Activated T-helper 17 cell treated with anti-CD3 and anti-CD28 coated beads, Interleukin-2, amount 50 U/mL, for 72 hours (primary cell): ENCODE measurements at regions not wholly inside any gene's neighbourhood (a gene's known extent, or its start where the extent isn't known, plus 50 kb on each side); places are given as distances from the start of the nearest gene placed in this dataset.

ENCODE experiments used
- ATAC-seq: fragments of 150-1000 bp; cut with Tn5 transposase; replicated peaks from 2 replicates; pipeline ENCODE4 v1.10.0; 2021; ENCODE audit warnings: mild to moderate bottlenecking, moderate library complexity
- H3K27ac Mint-ChIP-seq: one replicate; pipeline ENCODE4 v1.8.0; 2022; ENCODE audit warnings: mixed read lengths
- H3K27me3 Mint-ChIP-seq: one replicate; pipeline ENCODE4 v1.8.0; 2022; ENCODE audit warnings: mixed read lengths
- H3K36me3 Mint-ChIP-seq: one replicate; pipeline ENCODE4 v1.8.0; 2022; ENCODE audit warnings: low read depth, mild to moderate bottlenecking, mixed read lengths
- H3K4me1 Mint-ChIP-seq: one replicate; pipeline ENCODE4 v1.8.0; 2022; ENCODE audit warnings: mixed read lengths
- H3K4me3 Mint-ChIP-seq: one replicate; pipeline ENCODE4 v1.8.0; 2022; ENCODE audit warnings: mild to moderate bottlenecking, mixed read lengths
- H3K9me3 Mint-ChIP-seq: one replicate; pipeline ENCODE4 v1.8.0; 2022; ENCODE audit warnings: mixed read lengths

- H3K27me3 Mint-ChIP-seq: peaks cover 29% of the 10 kb centered on the region
- H3K9me3 Mint-ChIP-seq: no peaks in the 10 kb centered on the region
- H3K27ac Mint-ChIP-seq: no peak overlapping the region
- no peaks in the 10 kb centered on the region for H3K36me3 Mint-ChIP-seq
- H3K4me3 Mint-ChIP-seq: no peak overlapping the region
- no peaks in the 10 kb centered on the region for H3K4me1 Mint-ChIP-seq
- ATAC-seq: no peak
Measured at GRCh38 chr10:113458944-113459343, 93.9 kb upstream of the HABP2 start.

GRCh38 chr10:113459626-113460280 lies 93.1 kb upstream of the HABP2 start:
- Mint-ChIP-seq H3K27me3 (peaks cover 32% of the 10 kb centered on the region), H3K4me1 (no peaks in the 10 kb centered on the region), H3K27ac (no peak overlapping the region), H3K4me3 (no peak overlapping the region), H3K36me3 (no peaks in the 10 kb centered on the region), H3K9me3 (no peaks in the 10 kb centered on the region)
- no peak for ATAC-seq

GRCh38 chr10:113463083-113463482 lies 89.8 kb upstream of the HABP2 start:
- no peak for ATAC-seq

GRCh38 chr10:113463777-113464176 lies 89.1 kb upstream of the HABP2 start:
- Mint-ChIP-seq H3K27me3 (peaks cover 28% of the 10 kb centered on the region), H3K27ac (no peak overlapping the region)

More at GRCh38 chr10:113463083-113463482, 89.8 kb upstream of the HABP2 start:
- peaks cover 31% of the 10 kb centered on the region for H3K27me3 Mint-ChIP-seq
- H3K27ac Mint-ChIP-seq: no peak overlapping the region
- H3K36me3 Mint-ChIP-seq: no peaks in the 10 kb centered on the region
- H3K4me1 Mint-ChIP-seq: no peaks in the 10 kb centered on the region
- H3K9me3 Mint-ChIP-seq: no peaks in the 10 kb centered on the region
- no peak overlapping the region for H3K4me3 Mint-ChIP-seq

GRCh38 chr10:113469796-113470195 lies 83.1 kb upstream of the HABP2 start:
- no peak for ATAC-seq
- Mint-ChIP-seq H3K4me3 (no peak overlapping the region), H3K9me3 (no peaks in the 10 kb centered on the region), H3K27ac (no peak overlapping the region), H3K4me1 (no peaks in the 10 kb centered on the region), H3K36me3 (no peaks in the 10 kb centered on the region), H3K27me3 (peaks cover 6% of the 10 kb centered on the region)

More at GRCh38 chr10:113463777-113464176, 89.1 kb upstream of the HABP2 start:
- no peaks in the 10 kb centered on the region for H3K9me3 Mint-ChIP-seq
- H3K36me3 Mint-ChIP-seq: no peaks in the 10 kb centered on the region
- no peaks in the 10 kb centered on the region for H3K4me1 Mint-ChIP-seq
- H3K4me3 Mint-ChIP-seq: no peak overlapping the region
- ATAC-seq: no peak

GRCh38 chr10:113470372-113471240 lies 82.2 kb upstream of the HABP2 start:
- ATAC-seq: no peak
- Mint-ChIP-seq H3K4me1 (no peaks in the 10 kb centered on the region), H3K4me3 (no peak overlapping the region), H3K27me3 (peaks cover 10% of the 10 kb centered on the region), H3K36me3 (no peaks in the 10 kb centered on the region), H3K9me3 (no peaks in the 10 kb centered on the region), H3K27ac (no peak overlapping the region)

GRCh38 chr10:113471241-113471996 lies 81.4 kb upstream of the HABP2 start:
- Mint-ChIP-seq H3K27me3 (peaks cover 10% of the 10 kb centered on the region), H3K36me3 (no peaks in the 10 kb centered on the region), H3K9me3 (no peaks in the 10 kb centered on the region), H3K4me1 (no peaks in the 10 kb centered on the region), H3K27ac (no peak overlapping the region), H3K4me3 (no peak overlapping the region)
- ATAC-seq: no peak

- H3K27ac Mint-ChIP-seq: no peak overlapping the region
- ATAC-seq: no peak
- H3K9me3 Mint-ChIP-seq: no peaks in the 10 kb centered on the region
- no peak overlapping the region for H3K4me3 Mint-ChIP-seq
- H3K36me3 Mint-ChIP-seq: no peaks in the 10 kb centered on the region
- H3K27me3 Mint-ChIP-seq: peaks cover 10% of the 10 kb centered on the region
- H3K4me1 Mint-ChIP-seq: no peaks in the 10 kb centered on the region
Measured at GRCh38 chr10:113473011-113473410, 79.8 kb upstream of the HABP2 start.

GRCh38 chr10:113473851-113474250 lies 79.0 kb upstream of the HABP2 start:
- peaks cover 10% of the 10 kb centered on the region for H3K27me3 Mint-ChIP-seq
- no peaks in the 10 kb centered on the region for H3K9me3 Mint-ChIP-seq
- no peak for ATAC-seq
- H3K4me1 Mint-ChIP-seq: no peaks in the 10 kb centered on the region
- no peak overlapping the region for H3K27ac Mint-ChIP-seq
- H3K36me3 Mint-ChIP-seq: no peaks in the 10 kb centered on the region
- no peak overlapping the region for H3K4me3 Mint-ChIP-seq

GRCh38 chr10:113474752-113475151 lies 78.1 kb upstream of the HABP2 start:
- no peaks in the 10 kb centered on the region for H3K36me3 Mint-ChIP-seq
- peaks cover 10% of the 10 kb centered on the region for H3K27me3 Mint-ChIP-seq
- ATAC-seq: no peak
- peaks cover 3% of the 10 kb centered on the region for H3K9me3 Mint-ChIP-seq
- no peaks in the 10 kb centered on the region for H3K4me1 Mint-ChIP-seq
- H3K4me3 Mint-ChIP-seq: no peak overlapping the region
- H3K27ac Mint-ChIP-seq: no peak overlapping the region

- ATAC-seq: no peak
- H3K27ac Mint-ChIP-seq: no peak overlapping the region
- H3K27me3 Mint-ChIP-seq: peaks cover 10% of the 10 kb centered on the region
- H3K4me1 Mint-ChIP-seq: no peaks in the 10 kb centered on the region
- H3K4me3 Mint-ChIP-seq: no peak overlapping the region
- H3K9me3 Mint-ChIP-seq: peaks cover 8% of the 10 kb centered on the region
- no peaks in the 10 kb centered on the region for H3K36me3 Mint-ChIP-seq
Measured at GRCh38 chr10:113475381-113475807, 77.5 kb upstream of the HABP2 start.

- Mint-ChIP-seq H3K27me3 (peaks cover 10% of the 10 kb centered on the region), H3K36me3 (no peaks in the 10 kb centered on the region), H3K9me3 (peaks cover 11% of the 10 kb centered on the region), H3K4me3 (no peak overlapping the region), H3K4me1 (no peaks in the 10 kb centered on the region), H3K27ac (no peak overlapping the region)
- ATAC-seq: no peak
Measured at GRCh38 chr10:113476191-113476590, 76.7 kb upstream of the HABP2 start.

- no peak for ATAC-seq
- H3K36me3 Mint-ChIP-seq: no peaks in the 10 kb centered on the region
- no peak overlapping the region for H3K4me3 Mint-ChIP-seq
- no peak overlapping the region for H3K27ac Mint-ChIP-seq
- H3K27me3 Mint-ChIP-seq: peaks cover 10% of the 10 kb centered on the region
- H3K4me1 Mint-ChIP-seq: no peaks in the 10 kb centered on the region
- H3K9me3 Mint-ChIP-seq: peaks cover 11% of the 10 kb centered on the region
Measured at GRCh38 chr10:113476673-113477072, 76.2 kb upstream of the HABP2 start.

- Mint-ChIP-seq H3K27me3 (peaks cover 10% of the 10 kb centered on the region), H3K4me3 (no peak overlapping the region), H3K4me1 (no peaks in the 10 kb centered on the region), H3K27ac (no peak overlapping the region), H3K9me3 (peaks cover 15% of the 10 kb centered on the region), H3K36me3 (no peaks in the 10 kb centered on the region)
- no peak for ATAC-seq
Measured at GRCh38 chr10:113477451-113477850, 75.4 kb upstream of the HABP2 start.
